Mucosa of descending colon (tissue), 3 donors: ENCODE measurements at regions not wholly inside any gene's neighbourhood (a gene's known extent, or its start where the extent isn't known, plus 50 kb on each side); places are given as distances from the start of the nearest gene placed in this dataset.
"Not testable (repeated sequence)": the region's sequence is repeated elsewhere in the genome, so short reads cannot be mapped to it uniquely, and the experiment has no call there.

Experiments used
- ATAC-seq: fragments of 200-7000 bp; cut with Tn5 transposase; one replicate; pipeline ENCODE4 v1.9.1; 2020; ENCODE audit warnings: mild to moderate bottlenecking, moderate library complexity
- DNase-seq, 3 donors: peaks; one replicate each; pipeline ENCODE4 v3.0.0-alpha.2; 2020
- H3K36me3 ChIP-seq: fragments of 200-600 bp; one replicate; pipeline ENCODE4 v1.8.0; 2021; ENCODE audit warnings: low read depth, mild to moderate bottlenecking
- H3K4me1 ChIP-seq: fragments of 200-600 bp; one replicate; pipeline ENCODE4 v1.8.0; 2021; ENCODE audit warnings: low read depth, mild to moderate bottlenecking
- H3K4me3 ChIP-seq: fragments of 200-600 bp; one replicate; pipeline ENCODE4 v1.8.0; 2021; ENCODE audit warnings: mild to moderate bottlenecking
- H3K9me3 ChIP-seq: fragments of 200-600 bp; one replicate; pipeline ENCODE4 v1.8.0; 2021; ENCODE audit warnings: mild to moderate bottlenecking
- intact Hi-C, 2 donors: fragments of 100-400 bp; cut with DNase I in 1 of 2; cut with micrococcal nuclease in 1 of 2; formaldehyde crosslinking; loops; one replicate each; pipeline versions ENCODE4 v1.11.0 to v1.11.1; 2022; cut with DNase I, micrococcal nuclease
- TF ChIP-seq, protein P1 (sequence below): fragments of 200-600 bp; IDR thresholded peaks from one replicate; pipeline ENCODE4 v1.8.0; 2022; ENCODE audit warnings: antibody characterized with exemption, mild to moderate bottlenecking
- donor health status: DM: no; HTN: no; CAD: no; lungs with moderate emphysema.
- donor health status: DM: no; HTN: no; CAD: no.
- donor health status: DM: no; HTN: yes; CAD: no.

DNA sequence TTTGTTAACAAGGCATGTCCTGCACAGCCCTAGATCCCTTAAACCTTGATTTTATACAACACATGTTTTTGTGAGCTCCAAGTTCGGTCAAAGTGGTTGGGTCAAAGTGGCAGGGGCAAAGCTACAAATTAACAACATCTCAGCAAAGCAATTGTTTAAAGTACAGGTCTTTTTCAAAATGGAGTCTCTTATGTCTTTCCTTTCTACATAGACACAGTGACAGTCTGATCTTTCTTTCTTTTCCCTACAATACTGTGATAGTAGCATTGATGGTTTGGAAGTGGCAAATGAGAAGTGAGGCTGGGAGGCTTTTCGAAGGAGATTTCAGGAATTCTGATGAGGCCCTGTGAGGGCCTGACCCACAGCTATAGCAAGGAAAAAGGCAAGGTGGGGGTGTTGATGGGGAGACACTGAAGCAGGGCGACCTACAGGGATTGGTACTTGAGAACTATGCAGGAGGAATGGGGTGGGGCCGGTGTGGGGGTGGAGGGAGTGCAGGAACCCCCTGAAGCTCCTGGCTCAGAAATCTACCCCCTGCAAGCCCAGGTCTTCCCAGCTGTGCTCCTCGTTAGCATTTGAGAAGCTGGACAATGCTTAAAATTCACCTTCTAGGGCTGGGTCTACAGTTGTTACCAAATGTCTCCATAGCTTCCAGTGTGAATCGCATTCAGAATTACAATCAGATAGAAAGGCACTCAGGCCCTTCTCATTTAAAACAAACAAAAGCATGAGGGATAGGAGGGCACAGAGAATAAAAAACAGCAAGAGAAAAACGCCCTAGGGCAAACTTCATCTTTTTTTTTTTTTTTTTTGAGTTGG, 102.6 kb upstream of the PPM1J start:
- intact Hi-C loops: no loop called here
- TF ChIP-seq, protein P1, sequence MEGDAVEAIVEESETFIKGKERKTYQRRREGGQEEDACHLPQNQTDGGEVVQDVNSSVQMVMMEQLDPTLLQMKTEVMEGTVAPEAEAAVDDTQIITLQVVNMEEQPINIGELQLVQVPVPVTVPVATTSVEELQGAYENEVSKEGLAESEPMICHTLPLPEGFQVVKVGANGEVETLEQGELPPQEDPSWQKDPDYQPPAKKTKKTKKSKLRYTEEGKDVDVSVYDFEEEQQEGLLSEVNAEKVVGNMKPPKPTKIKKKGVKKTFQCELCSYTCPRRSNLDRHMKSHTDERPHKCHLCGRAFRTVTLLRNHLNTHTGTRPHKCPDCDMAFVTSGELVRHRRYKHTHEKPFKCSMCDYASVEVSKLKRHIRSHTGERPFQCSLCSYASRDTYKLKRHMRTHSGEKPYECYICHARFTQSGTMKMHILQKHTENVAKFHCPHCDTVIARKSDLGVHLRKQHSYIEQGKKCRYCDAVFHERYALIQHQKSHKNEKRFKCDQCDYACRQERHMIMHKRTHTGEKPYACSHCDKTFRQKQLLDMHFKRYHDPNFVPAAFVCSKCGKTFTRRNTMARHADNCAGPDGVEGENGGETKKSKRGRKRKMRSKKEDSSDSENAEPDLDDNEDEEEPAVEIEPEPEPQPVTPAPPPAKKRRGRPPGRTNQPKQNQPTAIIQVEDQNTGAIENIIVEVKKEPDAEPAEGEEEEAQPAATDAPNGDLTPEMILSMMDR: no peak
- no peak for ATAC-seq
- DNase-seq: no peak
- Histone ChIP-seq H3K36me3 (no peaks in the 10 kb centered on the region), H3K9me3 (no peaks in the 10 kb centered on the region), H3K4me3 (no peak overlapping the region), H3K4me1 (no peaks in the 10 kb centered on the region)

DNA sequence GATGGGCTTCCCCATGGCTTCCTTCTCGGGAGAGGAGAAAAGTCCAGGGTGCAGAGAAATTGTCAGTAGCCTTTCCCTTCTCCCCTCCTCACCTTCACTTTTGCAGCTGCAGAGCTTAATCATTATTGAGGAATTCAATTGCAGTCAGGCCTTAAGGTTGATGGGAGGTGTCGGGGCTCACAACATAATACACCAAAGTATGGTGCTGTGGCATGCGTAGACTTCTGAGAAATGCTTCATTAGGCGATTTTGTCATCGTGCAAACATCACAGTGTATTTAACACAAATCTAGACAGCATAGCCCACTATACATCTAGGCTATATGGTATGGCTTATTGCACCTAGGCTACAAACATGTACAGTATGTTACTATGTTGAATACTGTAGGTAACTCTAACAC, 100.2 kb upstream of the PPM1J start:
- DNase-seq (no peak), ATAC-seq (no peak)
- intact Hi-C loops: no loop called here

DNA sequence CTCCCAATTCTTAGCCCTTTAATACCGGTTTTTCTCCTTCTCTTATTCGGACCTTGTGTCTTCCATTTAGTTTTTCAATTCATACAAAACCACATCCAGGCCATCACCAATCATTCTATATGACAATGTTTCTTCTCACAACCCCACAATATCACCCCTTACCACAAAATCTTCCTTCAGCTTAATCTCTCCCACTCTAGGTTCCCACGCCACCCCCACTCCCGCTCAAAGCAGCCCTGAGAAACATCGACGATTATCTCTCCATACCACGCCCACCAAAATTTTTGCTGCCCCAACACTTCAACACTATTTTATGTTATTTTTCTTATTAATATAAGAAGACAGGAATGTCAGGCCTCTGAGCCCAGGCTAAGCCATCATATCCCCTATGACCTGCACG, 99.5 kb upstream of the PPM1J start:
- intact Hi-C loops, DNase-seq, H3K4me3 ChIP-seq, H3K4me1 ChIP-seq, H3K36me3 ChIP-seq, H3K9me3 ChIP-seq, ATAC-seq: not testable (repeated sequence)

More for the DNA sequence above, 100.2 kb upstream of the PPM1J start:
- Histone ChIP-seq H3K9me3 (no peaks in the 10 kb centered on the region), H3K4me3 (no peak overlapping the region), H3K4me1 (no peaks in the 10 kb centered on the region), H3K36me3 (no peaks in the 10 kb centered on the region)
- TF ChIP-seq, protein P1: no peak

DNA sequence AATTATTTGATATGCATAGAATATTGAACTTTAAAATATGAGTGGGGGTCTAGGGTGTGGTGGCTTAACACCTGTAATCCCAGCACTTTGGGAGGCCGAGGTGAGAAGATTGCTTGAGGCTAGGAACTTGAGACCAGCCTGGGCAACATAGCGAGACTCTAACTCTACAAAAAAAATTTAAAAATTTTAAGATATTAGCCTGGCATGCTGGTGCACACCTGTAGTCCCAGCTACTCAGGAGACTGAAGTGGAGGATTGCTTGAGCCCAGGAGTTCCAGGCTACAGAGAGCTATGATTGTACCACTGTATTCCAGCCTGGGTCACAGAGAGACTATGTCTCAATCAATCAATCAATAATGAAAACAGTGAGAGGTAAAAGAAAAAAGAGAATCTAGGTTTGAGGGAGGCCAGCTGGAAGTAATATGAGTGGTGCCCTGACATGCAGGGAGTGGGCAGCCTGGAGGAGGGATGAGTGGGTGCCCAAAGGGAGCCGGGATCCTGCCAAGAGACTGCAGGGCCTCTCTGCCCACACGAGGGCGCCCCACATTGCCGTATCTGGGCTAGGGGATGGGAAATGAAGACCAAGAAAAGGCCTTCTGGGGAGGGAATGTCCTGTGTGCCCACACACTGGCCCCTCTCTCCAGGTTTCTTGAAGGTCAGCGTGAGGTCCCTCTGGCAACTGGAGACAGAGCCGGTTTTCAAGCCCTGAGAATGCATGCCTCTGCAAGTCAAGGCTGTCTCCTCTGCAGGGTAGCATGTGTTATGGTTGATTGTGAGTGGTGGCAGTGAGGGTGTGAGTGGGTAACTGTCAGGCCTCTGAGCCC, 93.9 kb upstream of the PPM1J start:
- Histone ChIP-seq H3K36me3 (no peaks in the 10 kb centered on the region), H3K9me3 (no peaks in the 10 kb centered on the region), H3K4me3 (no peak overlapping the region), H3K4me1 (peaks cover 6% of the 10 kb centered on the region)
- TF ChIP-seq, protein P1: peak; percentile 83
- ATAC-seq (peak; percentile 96), DNase-seq (peak; percentile 67 to 92 (median 89))
- intact Hi-C loops: no loop called here

DNA sequence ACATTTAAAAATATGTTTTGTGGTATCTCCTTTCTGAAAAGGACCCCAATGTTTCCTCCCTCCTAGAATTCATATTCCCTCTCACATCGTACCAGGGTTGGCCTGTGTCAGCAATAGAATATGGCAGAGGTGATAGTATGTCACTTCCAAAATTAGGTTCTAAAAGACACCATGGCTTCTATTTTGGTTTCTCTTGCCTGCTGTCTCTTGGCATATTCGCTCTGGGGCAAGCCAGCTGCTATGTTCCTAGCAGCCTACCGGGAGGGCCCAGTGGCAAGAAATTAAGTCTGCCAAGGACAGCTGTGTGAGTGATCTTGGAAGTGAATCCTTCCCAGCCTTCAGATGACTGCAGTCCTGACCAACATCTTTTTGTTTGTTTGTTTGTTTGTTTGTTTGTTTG, 92.9 kb upstream of the PPM1J start:
- Histone ChIP-seq H3K4me1 (peaks cover 6% of the 10 kb centered on the region), H3K9me3 (no peaks in the 10 kb centered on the region), H3K36me3 (no peaks in the 10 kb centered on the region), H3K4me3 (no peak overlapping the region)
- no peak for ATAC-seq
- DNase-seq: no peak
- TF ChIP-seq, protein P1: no peak
- intact Hi-C loops: no loop called here

DNA sequence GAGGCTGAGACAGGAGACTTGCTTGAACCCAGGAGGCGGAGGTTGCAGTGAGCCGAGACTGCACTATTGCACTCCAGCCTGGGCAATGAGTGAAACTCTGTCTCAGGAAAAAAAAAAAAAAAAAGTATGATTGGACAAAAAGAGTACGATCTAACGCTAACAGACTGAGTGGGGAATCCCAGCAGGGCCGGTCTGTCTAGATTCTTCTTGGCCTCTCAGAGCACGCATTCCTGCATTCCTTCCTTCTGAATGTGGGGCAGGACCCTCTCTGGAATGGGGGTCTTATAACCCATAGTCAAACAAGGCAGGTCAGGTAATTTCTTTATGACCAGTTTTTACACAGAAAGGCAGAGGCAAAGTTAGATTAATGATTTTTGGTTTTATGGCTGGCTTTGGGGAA, 92.0 kb upstream of the PPM1J start:
- DNase-seq (no peak), ATAC-seq (no peak)
- TF ChIP-seq, protein P1: no peak
- H3K9me3 ChIP-seq: no peaks in the 10 kb centered on the region
- H3K36me3 ChIP-seq: no peaks in the 10 kb centered on the region
- intact Hi-C loops: no loop called here
- H3K4me3 ChIP-seq: no peak overlapping the region
- peaks cover 6% of the 10 kb centered on the region for H3K4me1 ChIP-seq
